Lower leg skin (tissue), 4 donors: ENCODE measurements at regions not wholly inside any gene's neighbourhood (a gene's known extent, or its start where the extent isn't known, plus 50 kb on each side); places are given as distances from the start of the nearest gene placed in this dataset.

Experiments used
- DNase-seq, 2 donors: peaks; one replicate each; pipeline ENCODE4 v3.0.0-alpha.2; 2019; ENCODE audit warnings: low spot score in 2 of 2
- H3K4me3 ChIP-seq: fragments of 200-600 bp; sonication (generic); 2 replicates; pipeline ENCODE4 v1.5.1; 2017; ENCODE audit warnings: mild to moderate bottlenecking, low read depth; ENCODE audit not compliant: poor library complexity, severe bottlenecking
- CTCF ChIP-seq, 3 donors: fragments of 450-650 bp; IDR thresholded peaks; one replicate each; pipeline ENCODE4 v1.5.1; 2016; ENCODE audit warnings: antibody characterized with exemption in 3 of 3, mild to moderate bottlenecking in 3 of 3, moderate library complexity in 2 of 3
- POLR2A ChIP-seq, 2 donors: fragments of 450-650 bp; IDR thresholded peaks; one replicate each; pipeline ENCODE4 v1.6.1; 2016 to 2017; ENCODE audit warnings: antibody characterized with exemption in 2 of 2, mild to moderate bottlenecking in 1 of 2, moderate library complexity in 1 of 2
- WGBS, 2 donors: methylation state at CpG; one replicate each; pipeline ENCODE4 v1.1.5; 2018; 5-methylcytosine and 5-hydroxymethylcytosine counted together
- intact Hi-C: fragments of 100-400 bp; cut with DNase I; formaldehyde crosslinking; loops from one replicate; pipeline ENCODE4 v1.15.0; 2023; ENCODE audit warnings: low total_unique reads

GRCh38 chr13:74027161-74027779, 106.9 kb downstream of the KLF12 start:
- TF ChIP-seq POLR2A (IDR thresholded peaks at IDR 0.05), result no peak
- TF ChIP-seq CTCF (IDR thresholded peaks at IDR 0.05), result no peak
- DNase-seq, result no peak
- intact Hi-C loops, result no loop called here
- no peak overlapping the region for H3K4me3 ChIP-seq
- WGBS, 2 donors, result 91 to 92% methylated on average over 4 of the region's 4 CpGs

GRCh38 chr13:74026753-74027152, 107.5 kb downstream of the KLF12 start:
- TF ChIP-seq POLR2A (IDR thresholded peaks at IDR 0.05), result no peak
- no peak for TF ChIP-seq CTCF (IDR thresholded peaks at IDR 0.05)
- 68 to 69% methylated on average over 4 of the region's 4 CpGs for WGBS, 2 donors
- DNase-seq, result no peak
- no peak overlapping the region for H3K4me3 ChIP-seq
- intact Hi-C loops, result no loop called here

- TF ChIP-seq CTCF (IDR thresholded peaks at IDR 0.05) (no peak), POLR2A (IDR thresholded peaks at IDR 0.05) (no peak)
- WGBS, 2 donors, result 69 to 73% methylated on average over 3 of the region's 3 CpGs
- H3K4me3 ChIP-seq, result no peak overlapping the region
- no peak for DNase-seq
- intact Hi-C loops, result no loop called here
Measured at GRCh38 chr13:74025369-74025768, 108.8 kb downstream of the KLF12 start.

GRCh38 chr13:74024856-74025255, 109.3 kb downstream of the KLF12 start:
- TF ChIP-seq POLR2A (IDR thresholded peaks at IDR 0.05) (no peak), CTCF (IDR thresholded peaks at IDR 0.05) (no peak)
- H3K4me3 ChIP-seq, result no peak overlapping the region
- intact Hi-C loops, result no loop called here
- no peak for DNase-seq

GRCh38 chr13:74024314-74024713, 109.9 kb downstream of the KLF12 start:
- intact Hi-C loops, result no loop called here
- no peak overlapping the region for H3K4me3 ChIP-seq
- 67 to 79% methylated on average over 4 of the region's 4 CpGs for WGBS, 2 donors
- TF ChIP-seq CTCF (IDR thresholded peaks at IDR 0.05) (no peak), POLR2A (IDR thresholded peaks at IDR 0.05) (no peak)
- DNase-seq, result no peak

- no peak overlapping the region for H3K4me3 ChIP-seq
- 92 to 96% methylated on average over 2 of the region's 2 CpGs for WGBS, 2 donors
- intact Hi-C loops, result no loop called here
- DNase-seq, result no peak
- TF ChIP-seq CTCF (IDR thresholded peaks at IDR 0.05) (no peak), POLR2A (IDR thresholded peaks at IDR 0.05) (no peak)
Measured at GRCh38 chr13:74023484-74023883, 110.7 kb downstream of the KLF12 start.
